HuH-7 (cell line): ENCODE measurements at regions not wholly inside any gene's neighbourhood (a gene's known extent, or its start where the extent isn't known, plus 50 kb on each side); places are given as distances from the start of the nearest gene placed in this dataset.

Experiments
- DNase-seq: peaks from one replicate; pipeline ENCODE4 v3.0.0; 2011; ENCODE audit warnings: low spot score

GRCh38 chr12:19872621-19873540 lies 433.6 kb downstream of the AEBP2 start:
- DNase-seq = no peak

GRCh38 chr12:19880076-19880475 lies 440.8 kb downstream of the AEBP2 start:
- no peak for DNase-seq

- no peak for DNase-seq
These were observed 441.4 kb downstream of the AEBP2 start for GRCh38 chr12:19880721-19881120.

GRCh38 chr12:19882346-19882745 lies 443.1 kb downstream of the AEBP2 start:
- DNase-seq = no peak

- no peak for DNase-seq
These were observed 444.8 kb downstream of the AEBP2 start for GRCh38 chr12:19884021-19884492.

- no peak for DNase-seq
These were observed 446.0 kb downstream of the AEBP2 start for GRCh38 chr12:19885093-19885812.

GRCh38 chr12:19886065-19886464 lies 446.8 kb downstream of the AEBP2 start:
- peak; percentile 17 for DNase-seq

GRCh38 chr12:19886639-19887064 lies 447.4 kb downstream of the AEBP2 start:
- DNase-seq = no peak

- DNase-seq = no peak
These were observed 450.7 kb downstream of the AEBP2 start for GRCh38 chr12:19890024-19890423.

GRCh38 chr12:19891936-19892591 lies 452.8 kb downstream of the AEBP2 start:
- DNase-seq = peak; percentile 9

GRCh38 chr12:19893514-19893913 lies 454.2 kb downstream of the AEBP2 start:
- DNase-seq = peak; percentile 40

- DNase-seq = no peak
These were observed 454.8 kb downstream of the AEBP2 start for GRCh38 chr12:19894050-19894449.

GRCh38 chr12:19894803-19895202 lies 455.5 kb downstream of the AEBP2 start:
- DNase-seq = no peak

- DNase-seq = no peak
These were observed 456.1 kb downstream of the AEBP2 start for GRCh38 chr12:19895246-19896020.

GRCh38 chr12:19896041-19896440 lies 456.7 kb downstream of the AEBP2 start:
- DNase-seq = no peak

GRCh38 chr12:19896534-19896933 lies 457.2 kb downstream of the AEBP2 start:
- DNase-seq = no peak

- no peak for DNase-seq
These were observed 458.7 kb downstream of the AEBP2 start for GRCh38 chr12:19897900-19898408.

GRCh38 chr12:19901841-19902240 lies 462.5 kb downstream of the AEBP2 start:
- DNase-seq = no peak

GRCh38 chr12:19904819-19905218 lies 463.5 kb upstream of the PDE3A start:
- DNase-seq = no peak

- DNase-seq = no peak
These were observed 459.5 kb upstream of the PDE3A start for GRCh38 chr12:19908830-19909229.

GRCh38 chr12:19909418-19909817 lies 458.9 kb upstream of the PDE3A start:
- no peak for DNase-seq
